ENCODE measurements at regions not wholly inside any gene's neighbourhood (a gene's known extent, or its start where the extent isn't known, plus 50 kb on each side); places are given as distances from the start of the nearest gene placed in this dataset.

- H3K4me2 ChIP-seq (ENCODE audit: insufficient read depth, low read length): no peak overlapping the region
- no peak for FAIRE-seq
Observed at GRCh38 chr2:224126440-224126839, 87.4 kb upstream of the SERPINE2 start.

GRCh38 chr2:224126003-224126402 is 86.9 kb upstream of the SERPINE2 start:
- intact Hi-C loops (cut with micrococcal nuclease): no loop called here
- no peaks in the 10 kb centered on the region for H3K9me1 ChIP-seq (replicated peaks; ENCODE audit: control insufficient read depth, extremely low read depth, insufficient read depth, low read length)
- ChIA-PET POLR2A (no interaction called here), CTCF (no interaction called here)
- H3K36me3 ChIP-seq (ENCODE audit: control insufficient read depth in 2 of 2, extremely low read depth in 1 of 2, insufficient read depth in 2 of 2, low read length in 2 of 2): no peaks in the 10 kb centered on the region
- no TSS peak for BruUV-seq (replicated peaks)
- no peak for FAIRE-seq
- TF ChIP-seq MYC (IDR thresholded peaks at IDR 0.05; ENCODE audit: low read depth, low read length) (no peak), JUN (IDR thresholded peaks at IDR 0.05; ENCODE audit: borderline replicate concordance, insufficient read depth, insufficient read length, low read depth) (no peak)
- dilution Hi-C loops (cut with MboI; ENCODE audit: extremely low pct_ligation_motif_present, low sequenced_read_pairs): no loop called here
- no peak overlapping the region for H3K9ac ChIP-seq (replicated peaks; ENCODE audit: extremely low read depth, insufficient read depth, low read length)
- H3K27me3 ChIP-seq (ENCODE audit: control insufficient read depth in 2 of 2, insufficient read depth in 2 of 2, low read length in 2 of 2): peaks cover 4 to 15% of the 10 kb centered on the region in 2 experiments
- no peak for DNase-seq (ENCODE audit: low read depth, low spot score)
- peaks cover 18% of the 10 kb centered on the region for H3K4me1 ChIP-seq (ENCODE audit: control insufficient read depth, extremely low read depth, insufficient read depth, low read length)
- H2AFZ ChIP-seq (ENCODE audit: low read depth, low read length): no peak overlapping the region
- H4K20me1 ChIP-seq (replicated peaks; ENCODE audit: control insufficient read depth, extremely low read depth, insufficient read depth, low read length): no peaks in the 10 kb centered on the region
- no peak overlapping the region for H3K4me3 ChIP-seq (replicated peaks in 1 of 3; ENCODE audit: insufficient read depth in 1 of 3, low read depth in 1 of 3, low read length in 3 of 3)
- no peaks in the 10 kb centered on the region for H3K9me3 ChIP-seq (replicated peaks; ENCODE audit: control insufficient read depth, insufficient read depth, low read length)
- no peaks in the 10 kb centered on the region for H3K79me2 ChIP-seq (ENCODE audit: control insufficient read depth, insufficient read depth, low read length)
- H3K27ac ChIP-seq (ENCODE audit: insufficient read depth, low read depth, low read length): no peak overlapping the region
- no peak overlapping the region for H3K4me2 ChIP-seq (ENCODE audit: insufficient read depth, low read length)

More at GRCh38 chr2:224126440-224126839, 87.4 kb upstream of the SERPINE2 start:
- Histone ChIP-seq H3K9me1 (replicated peaks; ENCODE audit: control insufficient read depth, extremely low read depth, insufficient read depth, low read length) (no peaks in the 10 kb centered on the region), H3K9ac (replicated peaks; ENCODE audit: extremely low read depth, insufficient read depth, low read length) (no peak overlapping the region), H4K20me1 (replicated peaks; ENCODE audit: control insufficient read depth, extremely low read depth, insufficient read depth, low read length) (no peaks in the 10 kb centered on the region), H3K79me2 (ENCODE audit: control insufficient read depth, insufficient read depth, low read length) (no peaks in the 10 kb centered on the region), H3K4me3 (replicated peaks in 1 of 3; ENCODE audit: insufficient read depth in 1 of 3, low read depth in 1 of 3, low read length in 3 of 3) (no peak overlapping the region), H3K27me3 (ENCODE audit: control insufficient read depth in 2 of 2, insufficient read depth in 2 of 2, low read length in 2 of 2) (peaks cover 9 to 15% of the 10 kb centered on the region in 2 experiments), H3K36me3 (ENCODE audit: control insufficient read depth in 2 of 2, extremely low read depth in 1 of 2, insufficient read depth in 2 of 2, low read length in 2 of 2) (no peaks in the 10 kb centered on the region), H3K27ac (ENCODE audit: insufficient read depth, low read depth, low read length) (no peak overlapping the region), H3K4me1 (ENCODE audit: control insufficient read depth, extremely low read depth, insufficient read depth, low read length) (peaks cover 18% of the 10 kb centered on the region), H3K9me3 (replicated peaks; ENCODE audit: control insufficient read depth, insufficient read depth, low read length) (no peaks in the 10 kb centered on the region), H2AFZ (ENCODE audit: low read depth, low read length) (no peak overlapping the region)
- dilution Hi-C loops (cut with MboI; ENCODE audit: extremely low pct_ligation_motif_present, low sequenced_read_pairs): no loop called here
- no TSS peak for BruUV-seq (replicated peaks)
- no peak for DNase-seq (ENCODE audit: low read depth, low spot score)
- POLR2A ChIA-PET: no interaction called here
- CTCF ChIA-PET: no interaction called here
- TF ChIP-seq, protein P1, sequence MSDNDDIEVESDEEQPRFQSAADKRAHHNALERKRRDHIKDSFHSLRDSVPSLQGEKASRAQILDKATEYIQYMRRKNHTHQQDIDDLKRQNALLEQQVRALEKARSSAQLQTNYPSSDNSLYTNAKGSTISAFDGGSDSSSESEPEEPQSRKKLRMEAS (IDR thresholded peaks at IDR 0.05; ENCODE audit: insufficient read depth, insufficient read length): no peak
- TF ChIP-seq GATA2 (IDR thresholded peaks at IDR 0.05; ENCODE audit: insufficient read depth, insufficient read length, low read depth, low read length): no peak
- TF ChIP-seq POLR2A (IDR thresholded peaks at IDR 0.05; ENCODE audit: low read depth, low read length): no peak
- TF ChIP-seq JUN (IDR thresholded peaks at IDR 0.05; ENCODE audit: borderline replicate concordance, insufficient read depth, insufficient read length, low read depth): no peak
- no peak for TF ChIP-seq EZH2 (IDR thresholded peaks at IDR 0.05; ENCODE audit: borderline replicate concordance, low read depth, low read length, severe bottlenecking)
- no peak for TF ChIP-seq MYC (IDR thresholded peaks at IDR 0.05; ENCODE audit: low read depth, low read length)
- TF ChIP-seq FOS (IDR thresholded peaks at IDR 0.05; ENCODE audit: borderline replicate concordance, insufficient read depth, low read length): no peak
- intact Hi-C loops (cut with micrococcal nuclease): no loop called here

Measured in endothelial cell of umbilical vein (primary cell).